GM12878 (cell line): ENCODE measurements at regions not wholly inside any gene's neighbourhood (a gene's known extent, or its start where the extent isn't known, plus 50 kb on each side); places are given as distances from the start of the nearest gene placed in this dataset.

Source experiments
- CTCF ChIP-seq, 3 experiments: IDR thresholded peaks in 2 of 3; conservative IDR thresholded peaks in 1 of 3; 2 replicates each; pipeline ENCODE4 v1.5.1; 2011; ENCODE audit warnings: low read depth in 3 of 3, low read length in 3 of 3, mild to moderate bottlenecking in 3 of 3, control low read depth in 2 of 3, moderate library complexity in 2 of 3, inconsistent platforms in 1 of 3, mixed read lengths in 1 of 3; ENCODE audit not compliant: control insufficient read depth in 2 of 3, insufficient read depth in 1 of 3; ENCODE audit errors: extremely low read depth in 1 of 3
- ESRRA ChIP-seq: IDR thresholded peaks from 2 replicates; pipeline ENCODE4 v1.6.1; 2012; ENCODE audit warnings: mild to moderate bottlenecking, low read length, improper control_type of control experiment
- GABPA ChIP-seq: IDR thresholded peaks from 2 replicates; pipeline ENCODE4 v1.6.1; 2014; ENCODE audit warnings: antibody characterized with exemption, low read depth, mild to moderate bottlenecking, inconsistent platforms
- LARP7 ChIP-seq: fragments of 450-650 bp; IDR thresholded peaks from 2 replicates; pipeline ENCODE4 v1.6.1; 2017; ENCODE audit warnings: mild to moderate bottlenecking
- NR2C2 ChIP-seq: IDR thresholded peaks from 2 replicates; pipeline ENCODE4 v1.6.1; 2011; ENCODE audit warnings: borderline replicate concordance, low read depth; ENCODE audit not compliant: control insufficient read depth, insufficient read length
- POLR2AphosphoS5 ChIP-seq: IDR thresholded peaks from 2 replicates; pipeline ENCODE4 v1.6.1; 2011; ENCODE audit warnings: mild to moderate bottlenecking, low read length, inconsistent platforms
- RCOR1 ChIP-seq: conservative IDR thresholded peaks from 2 replicates; pipeline ENCODE4 v1.6.1; 2012; ENCODE audit warnings: low read depth, low read length, improper control_type of control experiment
- SIN3A ChIP-seq: IDR thresholded peaks from 2 replicates; pipeline ENCODE4 v1.6.1; 2012; ENCODE audit warnings: low read depth, low read length, improper control_type of control experiment
- TAF1 ChIP-seq: IDR thresholded peaks from 2 replicates; pipeline ENCODE4 v1.6.1; 2011; ENCODE audit warnings: mild to moderate bottlenecking, low read depth, low read length, borderline replicate concordance
- TF ChIP-seq, protein P1 (sequence below): IDR thresholded peaks from 2 replicates; pipeline ENCODE4 v1.6.1; 2012; ENCODE audit warnings: low read depth, low read length, improper control_type of control experiment

- TF ChIP-seq TAF1 = no peak
- no peak for TF ChIP-seq ESRRA
- no peak for TF ChIP-seq CTCF (IDR thresholded peaks at IDR 0.05 in 2 of 3, conservative IDR thresholded peaks at IDR 0.05 in 1 of 3; ENCODE audit: control insufficient read depth in 2 of 3, extremely low read depth in 1 of 3, insufficient read depth in 1 of 3, low read depth in 3 of 3, low read length in 3 of 3)
- no peak for TF ChIP-seq NR2C2
- TF ChIP-seq GABPA = no peak
- TF ChIP-seq, protein P1, sequence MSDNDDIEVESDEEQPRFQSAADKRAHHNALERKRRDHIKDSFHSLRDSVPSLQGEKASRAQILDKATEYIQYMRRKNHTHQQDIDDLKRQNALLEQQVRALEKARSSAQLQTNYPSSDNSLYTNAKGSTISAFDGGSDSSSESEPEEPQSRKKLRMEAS = no peak
- TF ChIP-seq RCOR1 = no peak
- no peak for TF ChIP-seq SIN3A
- TF ChIP-seq LARP7 = no peak
- TF ChIP-seq POLR2AphosphoS5 = no peak
Observed at GRCh38 chr10:129020651-129021330, 446.2 kb upstream of the MGMT start.
